GM23338 (cell line): ENCODE measurements at regions not wholly inside any gene's neighbourhood (a gene's known extent, or its start where the extent isn't known, plus 50 kb on each side); places are given as distances from the start of the nearest gene placed in this dataset.

ENCODE experiments used
- CREB1 ChIP-seq: fragments of 250-450 bp; sonication (Bioruptor Pico); IDR thresholded peaks from 2 replicates; pipeline ENCODE4 v1.5.0; 2020; ENCODE audit warnings: low read depth, mild to moderate bottlenecking, moderate library complexity
- CTCF ChIP-seq, 2 experiments: fragments of 200-600 bp in 1 of 2; sonication (generic) in 1 of 2; conservative IDR thresholded peaks; 2 replicates each; pipeline versions ENCODE4 v1.5.1 to v1.6.1; 2016 to 2017; ENCODE audit warnings: antibody characterized with exemption in 2 of 2, low read depth in 2 of 2, mild to moderate bottlenecking in 2 of 2, moderate library complexity in 1 of 2
- ETS1 ChIP-seq: IDR thresholded peaks from 2 replicates; pipeline ENCODE4 v1.6.1; 2016; ENCODE audit warnings: antibody characterized with exemption
- EZH2 ChIP-seq: fragments of 200-600 bp; sonication (generic); IDR thresholded peaks from one replicate; pipeline ENCODE4 v1.8.0; 2017; ENCODE audit warnings: antibody characterized with exemption, mild to moderate bottlenecking, low read depth; ENCODE audit not compliant: unreplicated experiment
- EZH2phosphoT487 ChIP-seq: fragments of 200-600 bp; sonication (generic); IDR thresholded peaks from one replicate; pipeline ENCODE4 v1.8.1; 2018; ENCODE audit warnings: antibody characterized with exemption; ENCODE audit not compliant: unreplicated experiment
- JUNB ChIP-seq: IDR thresholded peaks from one replicate; pipeline ENCODE4 v1.6.1; 2016; ENCODE audit warnings: antibody characterized with exemption; ENCODE audit not compliant: unreplicated experiment
- NANOG ChIP-seq: IDR thresholded peaks from 2 replicates; pipeline ENCODE4 v1.6.1; 2016; ENCODE audit warnings: antibody characterized with exemption, borderline replicate concordance
- POLR2AphosphoS5 ChIP-seq: IDR thresholded peaks from 2 replicates; pipeline ENCODE4 v1.6.1; 2016; ENCODE audit warnings: antibody characterized with exemption, low read depth
- REST ChIP-seq: IDR thresholded peaks from one replicate; pipeline ENCODE4 v1.6.1; 2018; ENCODE audit warnings: antibody characterized with exemption; ENCODE audit not compliant: unreplicated experiment
- STAT1 ChIP-seq: IDR thresholded peaks from one replicate; pipeline ENCODE4 v1.6.1; 2016; ENCODE audit warnings: antibody characterized with exemption; ENCODE audit not compliant: unreplicated experiment
- ZNF331 ChIP-seq: fragments of 250-450 bp; sonication (Bioruptor Pico); IDR thresholded peaks from 2 replicates; pipeline ENCODE4 v1.5.0; 2020; ENCODE audit warnings: low read depth, mild to moderate bottlenecking, moderate library complexity

- TF ChIP-seq EZH2phosphoT487 (no peak), CTCF (conservative IDR thresholded peaks at IDR 0.05; ENCODE audit: low read depth in 2 of 2) (no peak), EZH2 (no peak), POLR2AphosphoS5 (no peak), REST (no peak), ZNF331 (CRISPR knock-in tag) (no peak), STAT1 (no peak), JUNB (no peak), CREB1 (no peak), ETS1 (no peak), NANOG (no peak)
Measured at GRCh38 chr6:28615616-28615954, 89.9 kb downstream of the GPX5 start.
